DOHH2 (cell line): ENCODE measurements at regions not wholly inside any gene's neighbourhood (a gene's known extent, or its start where the extent isn't known, plus 50 kb on each side); places are given as distances from the start of the nearest gene placed in this dataset.

Source experiments
- CTCF ChIP-seq: fragments of 200-600 bp; sonication (generic); IDR thresholded peaks from one replicate; pipeline ENCODE4 v1.5.1; 2014; ENCODE audit warnings: antibody characterized with exemption, mild to moderate bottlenecking, low read depth, low read length; ENCODE audit not compliant: poor library complexity, severe bottlenecking
- EZH2phosphoT487 ChIP-seq: fragments of 200-600 bp; sonication (generic); IDR thresholded peaks from 2 replicates; pipeline ENCODE4 v1.6.1; 2017; ENCODE audit warnings: borderline replicate concordance, mild to moderate bottlenecking, antibody characterized with exemption, low read length, moderate library complexity, mixed read lengths

GRCh38 chr10:34954142-34954541, 136.0 kb downstream of the CUL2 start:
- TF ChIP-seq CTCF (no peak), EZH2phosphoT487 (no peak)
